DND-41 (cell line): ENCODE measurements at regions not wholly inside any gene's neighbourhood (a gene's known extent, or its start where the extent isn't known, plus 50 kb on each side); places are given as distances from the start of the nearest gene placed in this dataset.
A peak's percentile ranks its signal among the peaks of the same experiment; 100 is the strongest.

Experiments
- ATAC-seq: fragments of 200-7000 bp; cut with Tn5 transposase; 3 replicates; pipeline ENCODE4 v1.9.1; 2021; ENCODE audit warnings: low read depth; ENCODE audit not compliant: insufficient read depth
- DNase-seq: peaks from one replicate; pipeline ENCODE4 v3.0.0-alpha.2; 2020
- H2AFZ ChIP-seq: 2 replicates; pipeline ENCODE4 v1.6.0; 2012; ENCODE audit warnings: low read depth, low read length
- H3K27ac ChIP-seq: 2 replicates; pipeline ENCODE4 v1.5.1; 2012; ENCODE audit warnings: low read length, inconsistent platforms
- H3K27me3 ChIP-seq: fragments of 200-600 bp; sonication (generic); 2 replicates; pipeline ENCODE4 v1.6.0; 2012; ENCODE audit warnings: low read length, mild to moderate bottlenecking, inconsistent platforms; ENCODE audit not compliant: insufficient read depth, poor library complexity
- H3K36me3 ChIP-seq: 2 replicates; pipeline ENCODE4 v1.5.1; 2012; ENCODE audit warnings: low read length, inconsistent platforms; ENCODE audit not compliant: insufficient read depth
- H3K4me1 ChIP-seq: 2 replicates; pipeline ENCODE4 v1.5.1; 2012; ENCODE audit warnings: mild to moderate bottlenecking, low read length; ENCODE audit not compliant: insufficient read depth
- H3K4me2 ChIP-seq: 2 replicates; pipeline ENCODE4 v1.6.0; 2012; ENCODE audit warnings: mild to moderate bottlenecking, moderate library complexity, low read length, inconsistent platforms; ENCODE audit not compliant: insufficient read depth
- H3K4me3 ChIP-seq, 2 experiments: fragments of 200-600 bp in 1 of 2; shearing (Covaris generic) in 1 of 2; 2 replicates each; pipeline ENCODE4 v1.5.1; 2012 to 2016; ENCODE audit warnings: inconsistent platforms in 2 of 2, low read length in 2 of 2, mild to moderate bottlenecking in 2 of 2, low read depth in 1 of 2, moderate library complexity in 1 of 2
- H3K79me2 ChIP-seq: 2 replicates; pipeline ENCODE4 v1.6.0; 2012; ENCODE audit warnings: low read length, inconsistent platforms; ENCODE audit not compliant: insufficient read depth
- H3K9ac ChIP-seq: 2 replicates; pipeline ENCODE4 v1.6.0; 2012; ENCODE audit warnings: low read depth, mild to moderate bottlenecking, inconsistent platforms, low read length, moderate library complexity
- H3K9me3 ChIP-seq: 2 replicates; pipeline ENCODE4 v1.5.1; 2012; ENCODE audit warnings: low read length, moderate library complexity, mild to moderate bottlenecking, inconsistent platforms; ENCODE audit not compliant: insufficient read depth, severe bottlenecking
- H4K20me1 ChIP-seq: 2 replicates; pipeline ENCODE4 v1.6.0; 2012; ENCODE audit warnings: low read length; ENCODE audit not compliant: insufficient read depth
- EZH2 ChIP-seq: IDR thresholded peaks from 3 replicates; pipeline ENCODE4 v1.6.1; 2012; ENCODE audit warnings: borderline replicate concordance, low read depth, mild to moderate bottlenecking, moderate library complexity, low read length, inconsistent platforms; ENCODE audit not compliant: severe bottlenecking
- TF ChIP-seq, protein P1 (sequence below): IDR thresholded peaks from 2 replicates; pipeline ENCODE4 v1.5.1; 2012; ENCODE audit warnings: borderline replicate concordance, low read length, moderate library complexity, mild to moderate bottlenecking; ENCODE audit not compliant: poor library complexity, severe bottlenecking; ENCODE audit errors: extremely low read depth

DNA sequence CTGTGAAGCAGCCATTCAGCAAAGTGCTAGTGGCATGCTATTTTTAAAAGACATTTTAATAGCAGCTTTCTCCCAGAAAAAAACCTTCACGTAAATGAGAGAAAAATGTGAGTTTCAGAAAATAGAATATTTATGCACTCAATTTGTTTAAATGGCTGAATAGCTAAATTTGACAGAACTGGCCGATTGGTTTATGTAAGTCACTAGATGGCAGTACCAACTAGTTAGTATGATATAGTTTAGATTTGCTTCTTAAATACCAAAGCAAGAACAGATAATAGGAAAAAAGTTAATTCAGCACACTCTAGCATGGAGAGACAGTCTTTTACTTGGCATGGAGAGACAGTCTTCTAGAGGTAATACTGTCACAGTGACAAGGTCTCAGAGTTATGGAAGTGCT is 250.1 kb downstream of the SNCA start:
- no peak overlapping the region for H3K4me3 ChIP-seq
- H4K20me1 ChIP-seq: no peaks in the 10 kb centered on the region
- no peak overlapping the region for H3K27ac ChIP-seq
- no peak overlapping the region for H3K9ac ChIP-seq
- TF ChIP-seq, protein P1, sequence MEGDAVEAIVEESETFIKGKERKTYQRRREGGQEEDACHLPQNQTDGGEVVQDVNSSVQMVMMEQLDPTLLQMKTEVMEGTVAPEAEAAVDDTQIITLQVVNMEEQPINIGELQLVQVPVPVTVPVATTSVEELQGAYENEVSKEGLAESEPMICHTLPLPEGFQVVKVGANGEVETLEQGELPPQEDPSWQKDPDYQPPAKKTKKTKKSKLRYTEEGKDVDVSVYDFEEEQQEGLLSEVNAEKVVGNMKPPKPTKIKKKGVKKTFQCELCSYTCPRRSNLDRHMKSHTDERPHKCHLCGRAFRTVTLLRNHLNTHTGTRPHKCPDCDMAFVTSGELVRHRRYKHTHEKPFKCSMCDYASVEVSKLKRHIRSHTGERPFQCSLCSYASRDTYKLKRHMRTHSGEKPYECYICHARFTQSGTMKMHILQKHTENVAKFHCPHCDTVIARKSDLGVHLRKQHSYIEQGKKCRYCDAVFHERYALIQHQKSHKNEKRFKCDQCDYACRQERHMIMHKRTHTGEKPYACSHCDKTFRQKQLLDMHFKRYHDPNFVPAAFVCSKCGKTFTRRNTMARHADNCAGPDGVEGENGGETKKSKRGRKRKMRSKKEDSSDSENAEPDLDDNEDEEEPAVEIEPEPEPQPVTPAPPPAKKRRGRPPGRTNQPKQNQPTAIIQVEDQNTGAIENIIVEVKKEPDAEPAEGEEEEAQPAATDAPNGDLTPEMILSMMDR: peak; percentile 63
- no peak for TF ChIP-seq EZH2
- H3K79me2 ChIP-seq: no peaks in the 10 kb centered on the region
- no peak for DNase-seq
- no peak overlapping the region for H2AFZ ChIP-seq
- H3K36me3 ChIP-seq: no peaks in the 10 kb centered on the region
- no peak overlapping the region for H3K4me2 ChIP-seq
- ATAC-seq: peak; percentile 65
- no peaks in the 10 kb centered on the region for H3K4me1 ChIP-seq
- H3K9me3 ChIP-seq: no peaks in the 10 kb centered on the region
- H3K27me3 ChIP-seq: no peaks in the 10 kb centered on the region

DNA sequence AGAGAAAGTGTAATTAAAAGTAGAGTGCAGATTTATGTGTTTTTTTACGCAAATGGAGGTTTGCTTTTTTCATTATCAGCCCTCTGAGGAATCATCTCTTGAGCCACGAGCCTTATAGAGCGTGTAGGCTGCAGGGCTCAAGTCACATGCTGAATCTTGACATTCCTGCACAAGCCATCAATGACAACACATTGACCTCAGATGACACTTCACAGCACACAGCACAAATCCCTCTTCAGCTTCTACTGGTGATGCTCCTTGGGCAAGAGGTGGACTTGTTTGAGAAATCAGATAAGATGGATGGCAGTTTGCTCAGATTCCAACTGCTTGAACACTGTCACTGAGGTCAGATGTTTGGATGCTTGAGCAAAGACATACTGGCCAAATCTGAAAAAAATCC is 250.6 kb downstream of the SNCA start:
- Histone ChIP-seq H3K27ac (no peak overlapping the region), H2AFZ (no peak overlapping the region), H3K27me3 (no peaks in the 10 kb centered on the region), H3K79me2 (no peaks in the 10 kb centered on the region), H3K4me2 (no peak overlapping the region), H3K4me1 (no peaks in the 10 kb centered on the region), H3K36me3 (no peaks in the 10 kb centered on the region), H3K9ac (no peak overlapping the region), H3K9me3 (no peaks in the 10 kb centered on the region), H3K4me3 (no peak overlapping the region), H4K20me1 (no peaks in the 10 kb centered on the region)
- TF ChIP-seq, protein P1: no peak
- TF ChIP-seq EZH2: no peak
- ATAC-seq (no peak), DNase-seq (no peak)

DNA sequence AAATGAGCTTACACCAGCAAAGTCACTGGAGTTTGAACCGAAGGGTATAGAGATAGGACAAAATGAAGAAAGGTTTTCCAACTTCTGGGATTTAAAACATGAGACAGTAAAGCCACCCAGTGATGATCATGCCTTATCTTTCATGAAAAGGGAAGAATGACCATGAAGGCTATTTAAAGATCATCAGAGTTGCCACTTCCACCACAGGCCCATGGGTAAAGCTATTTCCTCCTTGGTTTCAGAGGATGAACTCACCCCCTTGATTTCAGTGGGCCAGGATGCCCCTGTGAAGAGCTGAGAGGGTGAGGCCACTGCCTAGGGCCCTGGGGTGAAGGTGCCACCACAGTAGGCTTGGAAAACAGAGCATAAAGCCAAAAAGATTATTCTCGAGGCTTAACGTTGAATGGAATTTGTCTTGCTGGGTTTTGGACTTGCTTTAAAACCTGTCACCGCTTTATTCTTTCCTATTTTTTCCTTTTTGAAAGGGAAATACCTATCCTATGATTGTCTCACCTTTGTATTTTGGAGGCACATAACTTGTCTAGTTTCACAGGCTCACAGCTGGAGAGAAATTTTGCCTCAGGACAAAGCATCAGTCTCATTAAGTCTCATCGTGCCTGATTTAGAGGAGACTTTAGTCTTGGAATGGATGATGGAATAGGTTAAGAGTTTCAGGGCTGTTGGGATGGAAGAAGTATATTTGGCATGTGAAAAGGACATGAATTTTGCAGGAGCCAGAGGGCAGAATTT is 254.0 kb downstream of the SNCA start:
- TF ChIP-seq, protein P1: no peak
- no peak for TF ChIP-seq EZH2
- no peaks in the 10 kb centered on the region for H3K9me3 ChIP-seq
- H3K27me3 ChIP-seq: no peaks in the 10 kb centered on the region
- ATAC-seq: no peak
- H3K4me2 ChIP-seq: no peak overlapping the region
- H3K27ac ChIP-seq: no peak overlapping the region
- no peak overlapping the region for H2AFZ ChIP-seq
- H3K36me3 ChIP-seq: no peaks in the 10 kb centered on the region
- H4K20me1 ChIP-seq: no peaks in the 10 kb centered on the region
- no peaks in the 10 kb centered on the region for H3K4me1 ChIP-seq
- no peak overlapping the region for H3K9ac ChIP-seq
- no peaks in the 10 kb centered on the region for H3K79me2 ChIP-seq
- H3K4me3 ChIP-seq: no peak overlapping the region
- no peak for DNase-seq
